IPS DF 6.9 (cell line): ENCODE measurements at regions not wholly inside any gene's neighbourhood (a gene's known extent, or its start where the extent isn't known, plus 50 kb on each side); places are given as distances from the start of the nearest gene placed in this dataset.
A peak's percentile ranks its signal among the peaks of the same experiment; 100 is the strongest.

ENCODE experiments used
- DNase-seq: peaks from one replicate; pipeline ENCODE4 v3.0.0-alpha.2; 2013; ENCODE audit warnings: low read depth, low spot score
- H3K27ac ChIP-seq: one replicate; pipeline ENCODE4 v1.5.1; 2013; ENCODE audit warnings: low read length, control low read depth
- H3K27me3 ChIP-seq: 2 replicates; pipeline ENCODE4 v1.6.1; 2013; ENCODE audit warnings: mild to moderate bottlenecking, low read length; ENCODE audit not compliant: control insufficient read depth, insufficient read depth
- H3K36me3 ChIP-seq: 2 replicates; pipeline ENCODE4 v1.6.1; 2013; ENCODE audit warnings: low read length; ENCODE audit not compliant: control insufficient read depth, insufficient read depth
- H3K4me1 ChIP-seq: 2 replicates; pipeline ENCODE4 v1.6.1; 2013; ENCODE audit warnings: low read length; ENCODE audit not compliant: control insufficient read depth, insufficient read depth
- H3K4me3 ChIP-seq: 2 replicates; pipeline ENCODE4 v1.5.1; 2013; ENCODE audit warnings: mild to moderate bottlenecking, low read length
- H3K9me3 ChIP-seq: 2 replicates; pipeline ENCODE4 v1.6.1; 2013; ENCODE audit warnings: low read length, inconsistent platforms; ENCODE audit not compliant: control insufficient read depth, insufficient read depth
- WGBS: extraction: QIAGEN DNeasy Blood & Tissue Kit; methylation state at CpG from one replicate; pipeline ENCODE4 v1.1.7; 2013; ENCODE audit warnings: mixed read lengths, missing lambda C conversion rate; ENCODE audit not compliant: insufficient read length, insufficient coverage; 5-methylcytosine and 5-hydroxymethylcytosine counted together

DNA sequence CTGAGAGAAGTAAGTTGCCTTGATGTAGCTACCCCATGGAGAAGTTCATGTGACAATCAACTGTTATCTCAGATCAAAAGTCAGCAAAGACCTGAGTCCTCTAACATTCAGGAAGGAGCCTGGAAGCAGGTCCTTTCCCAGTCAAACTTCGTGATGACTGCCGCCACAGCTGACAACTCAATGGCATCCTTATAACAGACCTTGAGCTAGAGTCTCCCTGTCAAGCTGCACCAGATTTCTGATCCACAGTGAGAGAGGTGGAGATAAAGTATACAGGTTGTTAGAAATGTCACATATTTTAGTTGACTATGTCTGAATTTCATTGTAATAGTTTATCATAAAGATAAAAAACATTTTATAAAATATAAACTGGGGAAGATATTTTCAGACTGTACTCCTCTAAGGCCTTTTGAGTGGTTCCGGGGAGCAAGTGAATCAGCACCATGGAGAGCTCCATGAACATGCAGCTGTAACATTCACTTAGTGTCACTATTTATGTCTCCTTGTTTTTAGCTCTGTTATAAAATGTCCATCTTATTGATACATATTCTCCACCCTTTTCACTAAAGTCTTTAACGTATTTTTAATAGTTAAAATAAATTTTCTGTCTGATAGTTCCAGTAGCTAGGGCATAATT, 1653.5 kb upstream of the AGA start:
- no CpG with 5 or more reads among the region's 4 CpGs for WGBS
- Histone ChIP-seq H3K27me3 (no peaks in the 10 kb centered on the region), H3K27ac (no peak overlapping the region), H3K4me1 (no peaks in the 10 kb centered on the region), H3K36me3 (no peaks in the 10 kb centered on the region), H3K9me3 (no peaks in the 10 kb centered on the region), H3K4me3 (no peak overlapping the region)
- peak; percentile 37 for DNase-seq

GRCh38 chr4:179097741-179098140, 1655.5 kb upstream of the AGA start:
- H3K27ac ChIP-seq: no peak overlapping the region
- no CpG with 5 or more reads among the region's 1 CpG for WGBS
- H3K4me1 ChIP-seq: no peaks in the 10 kb centered on the region
- peak; percentile 18 for DNase-seq
- H3K4me3 ChIP-seq: no peak overlapping the region
- H3K36me3 ChIP-seq: no peaks in the 10 kb centered on the region
- no peaks in the 10 kb centered on the region for H3K27me3 ChIP-seq
- H3K9me3 ChIP-seq: no peaks in the 10 kb centered on the region

GRCh38 chr4:179110356-179110755, 1668.1 kb upstream of the AGA start:
- Histone ChIP-seq H3K9me3 (no peaks in the 10 kb centered on the region), H3K27me3 (no peaks in the 10 kb centered on the region), H3K36me3 (no peaks in the 10 kb centered on the region), H3K4me3 (no peak overlapping the region), H3K27ac (no peak overlapping the region), H3K4me1 (no peaks in the 10 kb centered on the region)
- WGBS: no CpG with 5 or more reads among the region's 2 CpGs
- DNase-seq: no peak

GRCh38 chr4:179110816-179111215, 1668.6 kb upstream of the AGA start:
- no peaks in the 10 kb centered on the region for H3K9me3 ChIP-seq
- H3K4me1 ChIP-seq: no peaks in the 10 kb centered on the region
- H3K27ac ChIP-seq: no peak overlapping the region
- no peaks in the 10 kb centered on the region for H3K36me3 ChIP-seq
- no CpG with 5 or more reads among the region's 2 CpGs for WGBS
- H3K4me3 ChIP-seq: no peak overlapping the region
- no peak for DNase-seq
- H3K27me3 ChIP-seq: no peaks in the 10 kb centered on the region

DNA sequence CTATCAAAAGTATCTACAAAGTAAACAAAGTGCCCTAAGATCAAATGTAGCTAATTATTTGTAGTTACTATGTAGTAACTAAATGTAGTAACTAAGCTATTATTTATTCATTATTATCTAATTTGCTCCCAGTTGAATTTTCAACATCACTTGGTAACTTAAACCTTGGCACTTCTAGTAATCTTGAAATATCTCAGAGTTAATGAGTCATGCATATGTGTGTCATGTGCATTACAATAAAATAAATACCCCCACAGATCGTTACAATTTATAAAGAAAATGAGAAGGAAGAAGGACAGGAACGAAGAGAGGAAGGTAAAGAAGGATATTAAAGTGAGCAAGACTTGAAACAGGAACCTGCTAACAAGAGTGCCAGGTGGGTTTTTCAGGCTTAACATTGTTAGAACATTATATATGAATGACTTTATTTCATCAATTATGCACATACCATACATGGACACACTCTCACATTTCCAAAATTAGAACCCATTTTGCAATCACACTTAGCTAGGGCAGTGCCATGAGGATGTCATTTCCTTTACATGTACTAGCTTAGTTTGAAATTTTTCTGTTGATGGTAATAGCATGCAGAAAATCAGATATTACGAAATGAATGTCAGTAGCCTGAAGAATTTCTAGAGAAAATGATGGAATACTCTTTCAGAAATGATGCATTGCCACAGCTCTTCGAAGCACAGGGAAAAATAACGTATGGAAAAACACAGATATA, 1670.4 kb upstream of the AGA start:
- Histone ChIP-seq H3K36me3 (no peaks in the 10 kb centered on the region), H3K4me1 (no peaks in the 10 kb centered on the region), H3K9me3 (no peaks in the 10 kb centered on the region), H3K27me3 (no peaks in the 10 kb centered on the region), H3K4me3 (no peak overlapping the region), H3K27ac (no peak overlapping the region)
- DNase-seq: no peak
- WGBS: no CpG with 5 or more reads among the region's 5 CpGs

- no peaks in the 10 kb centered on the region for H3K4me1 ChIP-seq
- no peaks in the 10 kb centered on the region for H3K9me3 ChIP-seq
- no peaks in the 10 kb centered on the region for H3K36me3 ChIP-seq
- H3K27ac ChIP-seq: no peak overlapping the region
- no peaks in the 10 kb centered on the region for H3K27me3 ChIP-seq
- WGBS: no CpG with 5 or more reads among the region's 1 CpG
- H3K4me3 ChIP-seq: no peak overlapping the region
- no peak for DNase-seq
Measured at GRCh38 chr4:179114615-179115014, 1672.4 kb upstream of the AGA start.

- no peaks in the 10 kb centered on the region for H3K36me3 ChIP-seq
- no peak for DNase-seq
- no CpG with 5 or more reads among the region's 2 CpGs for WGBS
- H3K9me3 ChIP-seq: no peaks in the 10 kb centered on the region
- H3K4me1 ChIP-seq: no peaks in the 10 kb centered on the region
- H3K27me3 ChIP-seq: no peaks in the 10 kb centered on the region
- no peak overlapping the region for H3K4me3 ChIP-seq
- no peak overlapping the region for H3K27ac ChIP-seq
Measured at GRCh38 chr4:179116011-179116410, 1673.8 kb upstream of the AGA start.

GRCh38 chr4:179116581-179116980, 1674.3 kb upstream of the AGA start:
- no peak overlapping the region for H3K4me3 ChIP-seq
- no peaks in the 10 kb centered on the region for H3K36me3 ChIP-seq
- no peaks in the 10 kb centered on the region for H3K9me3 ChIP-seq
- no peak for DNase-seq
- H3K27me3 ChIP-seq: no peaks in the 10 kb centered on the region
- no peak overlapping the region for H3K27ac ChIP-seq
- no CpG with 5 or more reads among the region's 2 CpGs for WGBS
- no peaks in the 10 kb centered on the region for H3K4me1 ChIP-seq

- no CpG with 5 or more reads among the region's 2 CpGs for WGBS
- DNase-seq: no peak
- H3K4me3 ChIP-seq: no peak overlapping the region
Measured at GRCh38 chr4:179123084-179123483, 1680.8 kb upstream of the AGA start.

DNA sequence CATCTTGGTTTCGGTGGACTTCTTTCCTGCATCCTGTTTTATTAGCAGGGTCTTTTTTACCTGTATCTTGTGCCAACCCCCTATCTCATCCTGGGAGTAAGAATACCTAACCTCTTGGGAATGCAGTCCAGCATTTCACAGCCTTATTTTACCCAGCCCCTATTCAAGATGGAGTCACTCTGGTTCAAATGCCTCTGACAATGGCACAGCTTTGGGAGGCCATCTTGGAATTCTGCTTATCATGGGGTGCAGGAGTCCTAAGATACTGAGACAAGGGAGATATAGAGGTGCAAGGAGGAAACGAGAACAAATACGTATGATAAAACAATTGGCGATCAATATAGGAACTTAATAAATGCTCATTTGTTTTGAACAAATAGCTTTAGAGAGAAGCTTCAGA, 1682.2 kb upstream of the AGA start:
- H3K27ac ChIP-seq: peak overlapping the region; percentile 81
- WGBS: no CpG with 5 or more reads among the region's 4 CpGs
- H3K4me3 ChIP-seq: no peak overlapping the region
- H3K9me3 ChIP-seq: no peaks in the 10 kb centered on the region
- no peaks in the 10 kb centered on the region for H3K27me3 ChIP-seq
- DNase-seq: no peak
- no peaks in the 10 kb centered on the region for H3K36me3 ChIP-seq
- H3K4me1 ChIP-seq: peaks cover 2% of the 10 kb centered on the region; the same call in 1 of the 2 replicates

More at GRCh38 chr4:179123084-179123483, 1680.8 kb upstream of the AGA start:
- Histone ChIP-seq H3K36me3 (no peaks in the 10 kb centered on the region), H3K27ac (no peak overlapping the region), H3K4me1 (peaks cover 2% of the 10 kb centered on the region; the same call in 1 of the 2 replicates), H3K9me3 (no peaks in the 10 kb centered on the region), H3K27me3 (no peaks in the 10 kb centered on the region)

GRCh38 chr4:179124957-179125356, 1682.7 kb upstream of the AGA start:
- H3K36me3 ChIP-seq: no peaks in the 10 kb centered on the region
- DNase-seq: no peak
- H3K4me1 ChIP-seq: peaks cover 2% of the 10 kb centered on the region; the same call in 1 of the 2 replicates
- H3K27ac ChIP-seq: no peak overlapping the region
- H3K27me3 ChIP-seq: no peaks in the 10 kb centered on the region
- H3K9me3 ChIP-seq: no peaks in the 10 kb centered on the region
- H3K4me3 ChIP-seq: no peak overlapping the region
- WGBS: no CpG with 5 or more reads among the region's 1 CpG
